GM12864 (cell line): ENCODE measurements at regions not wholly inside any gene's neighbourhood (a gene's known extent, or its start where the extent isn't known, plus 50 kb on each side); places are given as distances from the start of the nearest gene placed in this dataset.

Source experiments
- DNase-seq: peaks from one replicate; pipeline ENCODE4 v3.0.0-alpha.2; 2011; ENCODE audit warnings: low read depth
- H3K4me3 ChIP-seq: 2 replicates; pipeline ENCODE4 v1.5.1; 2011; ENCODE audit warnings: mild to moderate bottlenecking, low read depth, low read length, control low read depth
- CTCF ChIP-seq: IDR thresholded peaks from 2 replicates; pipeline ENCODE4 v1.5.1; 2011; ENCODE audit warnings: low read depth, mild to moderate bottlenecking, moderate library complexity, low read length, control low read depth, inconsistent platforms; ENCODE audit errors: missing control alignments

- no peak for DNase-seq
Measured at GRCh38 chr11:32312865-32313403, 122.4 kb downstream of the WT1 start.

GRCh38 chr11:32313477-32313876, 121.9 kb downstream of the WT1 start:
- no peak for DNase-seq
- TF ChIP-seq CTCF = no peak
- H3K4me3 ChIP-seq = no peak overlapping the region

More at GRCh38 chr11:32312865-32313403, 122.4 kb downstream of the WT1 start:
- TF ChIP-seq CTCF = peak; percentile 60
- no peak overlapping the region for H3K4me3 ChIP-seq

- no peak overlapping the region for H3K4me3 ChIP-seq
- DNase-seq = no peak
- no peak for TF ChIP-seq CTCF
Measured at GRCh38 chr11:32315121-32315520, 120.2 kb downstream of the WT1 start.

GRCh38 chr11:32316232-32316631, 119.1 kb downstream of the WT1 start:
- TF ChIP-seq CTCF = no peak
- no peak for DNase-seq
- H3K4me3 ChIP-seq = no peak overlapping the region

GRCh38 chr11:32316858-32317642, 118.3 kb downstream of the WT1 start:
- no peak overlapping the region for H3K4me3 ChIP-seq
- no peak for TF ChIP-seq CTCF
- no peak for DNase-seq

GRCh38 chr11:32317643-32318042, 117.7 kb downstream of the WT1 start:
- TF ChIP-seq CTCF = no peak
- DNase-seq = no peak
- H3K4me3 ChIP-seq = no peak overlapping the region
